Erythroblast (primary cell): ENCODE measurements at regions not wholly inside any gene's neighbourhood (a gene's known extent, or its start where the extent isn't known, plus 50 kb on each side); places are given as distances from the start of the nearest gene placed in this dataset.

Experiments
- GATA1 ChIP-seq: IDR thresholded peaks from 2 replicates; pipeline ENCODE4 v1.6.1; 2011; ENCODE audit warnings: low read depth, mild to moderate bottlenecking, control low read depth, low read length, moderate library complexity
- POLR2A ChIP-seq: IDR thresholded peaks from 2 replicates; pipeline ENCODE4 v1.6.1; 2011; ENCODE audit warnings: mild to moderate bottlenecking, low read length

DNA sequence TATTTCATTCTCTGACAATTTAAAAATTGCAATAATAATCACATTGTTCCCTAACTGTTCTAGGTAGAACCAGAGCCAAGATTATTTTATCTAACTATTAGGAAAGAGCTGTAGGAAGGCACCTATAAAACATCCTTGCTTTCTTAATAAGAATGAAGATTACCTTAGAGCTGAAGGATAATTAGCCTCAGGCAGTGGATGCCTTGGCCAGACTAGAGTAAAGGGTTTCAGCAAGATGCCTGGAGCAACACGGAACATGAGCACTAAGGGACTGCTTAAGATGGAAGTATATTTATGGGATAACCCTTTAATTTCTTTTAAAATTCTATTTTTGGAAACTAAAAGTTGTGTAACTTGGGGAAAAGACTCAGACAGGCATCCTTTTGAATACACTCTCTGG lies 456.6 kb upstream of the RBMS3 start:
- TF ChIP-seq POLR2A (no peak), GATA1 (no peak)
